Ectodermal cell (in vitro differentiated cells): ENCODE measurements at regions not wholly inside any gene's neighbourhood (a gene's known extent, or its start where the extent isn't known, plus 50 kb on each side); places are given as distances from the start of the nearest gene placed in this dataset.

Experiments
- H3K27ac ChIP-seq: 2 replicates; pipeline ENCODE4 v1.7.0; 2013; ENCODE audit warnings: mild to moderate bottlenecking, low read depth, low read length; ENCODE audit not compliant: insufficient read depth, poor library complexity, severe bottlenecking
- H3K27me3 ChIP-seq: 2 replicates; pipeline ENCODE4 v1.7.0; 2013; ENCODE audit warnings: mild to moderate bottlenecking, low read length; ENCODE audit not compliant: insufficient read depth, control insufficient read depth, poor library complexity, severe bottlenecking
- H3K36me3 ChIP-seq: one replicate; pipeline ENCODE4 v1.7.0; 2013; ENCODE audit warnings: low read length; ENCODE audit not compliant: control insufficient read depth, insufficient read depth
- H3K4me1 ChIP-seq: one replicate; pipeline ENCODE4 v1.7.0; 2013; ENCODE audit warnings: low read length; ENCODE audit not compliant: control insufficient read depth, insufficient read depth
- H3K4me3 ChIP-seq: 2 replicates; pipeline ENCODE4 v1.7.0; 2013; ENCODE audit warnings: low read depth, low read length, control low read depth; ENCODE audit not compliant: insufficient read depth
- H3K9me3 ChIP-seq: 2 replicates; pipeline ENCODE4 v1.7.0; 2013; ENCODE audit warnings: mild to moderate bottlenecking, low read length, moderate library complexity; ENCODE audit not compliant: control insufficient read depth
- WGBS, 2 experiments: methylation state at CpG; one replicate each; pipeline ENCODE4 v1.1.7; 2013; ENCODE audit warnings: missing lambda C conversion rate in 2 of 2; 5-methylcytosine and 5-hydroxymethylcytosine counted together

DNA sequence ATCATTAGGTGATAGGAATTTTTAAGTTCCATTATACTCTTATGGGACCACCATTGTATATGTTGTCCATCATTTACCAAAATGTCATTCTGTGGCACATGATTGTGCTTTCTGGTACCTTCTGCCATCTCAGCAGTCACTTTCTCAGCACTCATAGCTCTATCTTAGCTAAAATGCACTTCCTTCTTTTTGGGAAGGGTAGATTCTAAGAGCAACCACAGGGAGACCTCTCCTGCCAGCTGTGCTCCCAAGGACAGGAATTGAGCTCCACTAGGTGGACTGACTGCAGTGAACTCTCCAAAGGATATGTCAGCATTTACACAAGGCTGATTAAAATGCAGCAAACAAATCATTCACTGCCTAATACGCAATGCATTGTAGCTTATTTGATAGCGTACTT, 91.8 kb upstream of the OBI1 start:
- no peak overlapping the region for H3K27ac ChIP-seq
- H3K4me1 ChIP-seq: no peaks in the 10 kb centered on the region
- no peaks in the 10 kb centered on the region for H3K9me3 ChIP-seq
- 100% methylated on average over 2 of the region's 2 CpGs for WGBS, 2 experiments
- H3K4me3 ChIP-seq: no peak overlapping the region
- H3K27me3 ChIP-seq: no peaks in the 10 kb centered on the region
- H3K36me3 ChIP-seq: no peaks in the 10 kb centered on the region

DNA sequence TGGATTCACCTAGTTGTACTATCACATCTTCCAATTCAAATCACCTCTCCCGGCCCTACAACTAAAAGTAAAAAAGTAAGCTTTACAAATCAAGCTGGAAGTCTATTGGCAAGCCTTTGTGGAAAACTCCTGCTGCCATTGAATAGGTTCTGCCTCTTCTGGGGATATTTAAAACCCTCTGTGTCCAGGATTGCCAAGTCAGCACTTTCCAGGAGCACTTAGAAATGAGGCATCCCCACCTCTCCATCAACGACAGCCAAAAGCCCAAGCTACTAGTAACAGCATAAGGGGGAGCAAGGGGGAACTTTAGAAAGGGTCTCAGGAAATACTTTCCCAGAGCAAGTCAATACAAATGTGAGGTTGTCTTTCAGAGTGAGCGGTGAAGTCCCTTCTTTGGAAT, 85.0 kb upstream of the OBI1 start:
- H3K9me3 ChIP-seq: no peaks in the 10 kb centered on the region
- no peak overlapping the region for H3K27ac ChIP-seq
- H3K4me3 ChIP-seq: no peak overlapping the region
- 81 to 82% methylated on average over 3 of the region's 3 CpGs for WGBS, 2 experiments
- no peaks in the 10 kb centered on the region for H3K27me3 ChIP-seq
- H3K4me1 ChIP-seq: peaks cover 6% of the 10 kb centered on the region
- no peaks in the 10 kb centered on the region for H3K36me3 ChIP-seq

DNA sequence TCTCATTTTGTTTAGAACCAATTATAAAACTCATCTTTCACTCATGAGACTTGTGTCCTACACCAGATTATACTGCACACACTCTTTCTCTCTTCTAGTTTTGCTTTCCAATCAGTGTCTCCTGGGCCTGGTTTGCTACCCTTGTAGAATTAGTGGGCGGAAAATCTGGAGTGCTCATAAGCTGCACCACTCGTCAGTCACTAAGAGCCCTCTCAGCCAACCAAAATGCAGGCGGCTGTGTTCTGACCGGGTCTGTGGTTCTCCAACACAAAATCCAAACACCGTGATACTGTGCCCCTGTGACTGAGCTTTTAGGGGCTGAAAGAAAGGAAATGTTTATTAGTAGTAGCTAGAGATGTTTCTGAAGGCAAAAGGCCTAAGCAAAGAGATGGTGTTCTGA, 83.7 kb upstream of the OBI1 start:
- no peaks in the 10 kb centered on the region for H3K9me3 ChIP-seq
- H3K4me3 ChIP-seq: no peak overlapping the region
- 74 to 82% methylated on average over 5 of the region's 5 CpGs for WGBS, 2 experiments
- H3K4me1 ChIP-seq: peaks cover 6% of the 10 kb centered on the region
- H3K27me3 ChIP-seq: no peaks in the 10 kb centered on the region
- no peaks in the 10 kb centered on the region for H3K36me3 ChIP-seq
- H3K27ac ChIP-seq: no peak overlapping the region

DNA sequence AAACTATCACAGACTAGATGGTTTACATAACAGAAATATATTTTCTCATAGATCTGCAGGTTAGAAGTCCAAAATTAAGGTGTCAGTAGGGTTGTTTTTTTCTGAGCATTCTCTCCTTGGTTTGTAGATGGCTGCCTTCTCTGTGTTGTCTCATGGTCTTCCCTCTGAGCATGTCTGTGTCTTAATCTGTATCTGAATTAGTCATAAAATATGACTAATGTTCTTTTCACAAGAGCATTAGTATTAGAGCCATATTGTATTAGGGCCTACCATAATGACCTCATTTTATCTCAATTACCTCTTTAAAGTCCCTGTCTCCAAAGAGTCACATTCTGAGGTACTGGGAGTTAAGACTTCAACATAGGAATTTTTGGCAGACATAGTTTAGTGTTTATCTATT, 77.2 kb upstream of the OBI1 start:
- Histone ChIP-seq H3K9me3 (no peaks in the 10 kb centered on the region), H3K27me3 (no peaks in the 10 kb centered on the region), H3K27ac (no peak overlapping the region), H3K4me3 (no peak overlapping the region), H3K36me3 (no peaks in the 10 kb centered on the region), H3K4me1 (no peaks in the 10 kb centered on the region)

DNA sequence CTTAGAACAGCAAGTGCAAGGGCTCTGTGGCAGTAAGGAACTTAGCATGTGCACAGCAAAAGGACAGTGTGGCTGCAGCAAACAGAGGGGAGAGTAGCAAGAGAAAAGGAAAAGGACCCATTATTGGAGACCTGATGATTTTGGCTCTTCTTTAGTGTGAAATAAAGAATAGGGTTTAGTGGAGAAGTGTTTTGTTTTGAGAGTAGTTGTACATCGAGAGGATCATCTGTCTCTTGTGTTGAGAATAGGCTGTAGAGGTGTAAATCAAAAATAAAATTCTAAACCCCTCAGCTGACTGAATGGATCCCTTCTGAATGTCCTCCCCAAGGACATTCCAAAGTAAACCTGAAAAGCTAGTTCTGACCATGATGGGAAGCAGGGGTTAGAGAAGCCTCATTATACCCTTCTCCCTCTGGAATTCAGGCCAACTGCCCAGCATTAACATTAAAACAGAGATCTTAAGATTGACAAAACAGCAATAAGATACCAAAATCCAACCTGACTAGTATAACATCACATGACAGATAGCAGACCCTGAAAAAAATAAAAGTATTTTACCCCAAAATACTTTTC, 73.6 kb upstream of the OBI1 start:
- 89% methylated on average over 1 of the region's 1 CpG; no CpG with 5 or more reads in 1 of the 2 experiments for WGBS, 2 experiments

DNA sequence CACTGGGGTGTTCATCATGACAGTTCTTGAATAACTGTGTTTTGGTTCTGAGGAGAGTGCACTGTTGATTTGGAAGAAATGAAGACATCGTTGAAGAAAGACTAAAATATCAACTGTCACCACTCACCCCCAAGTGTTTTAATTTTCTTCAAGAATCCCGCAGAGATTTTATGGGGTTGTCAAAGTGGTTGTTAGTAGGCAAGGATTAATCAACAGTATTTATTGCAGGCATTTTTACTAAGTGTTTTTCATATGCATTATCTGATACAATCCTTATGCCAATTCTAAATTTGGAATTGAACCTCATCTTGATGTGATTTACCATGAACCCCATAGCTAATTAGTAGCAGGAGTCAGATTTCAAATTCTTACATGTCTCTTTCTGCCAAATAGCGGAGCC, 63.7 kb upstream of the OBI1 start:
- WGBS, 2 experiments: 96 to 100% methylated on average over 2 of the region's 3 CpGs

More for the DNA sequence above, 73.6 kb upstream of the OBI1 start:
- Histone ChIP-seq H3K9me3 (no peaks in the 10 kb centered on the region), H3K36me3 (no peaks in the 10 kb centered on the region), H3K27me3 (no peaks in the 10 kb centered on the region), H3K27ac (no peak overlapping the region), H3K4me1 (no peaks in the 10 kb centered on the region), H3K4me3 (no peak overlapping the region)

DNA sequence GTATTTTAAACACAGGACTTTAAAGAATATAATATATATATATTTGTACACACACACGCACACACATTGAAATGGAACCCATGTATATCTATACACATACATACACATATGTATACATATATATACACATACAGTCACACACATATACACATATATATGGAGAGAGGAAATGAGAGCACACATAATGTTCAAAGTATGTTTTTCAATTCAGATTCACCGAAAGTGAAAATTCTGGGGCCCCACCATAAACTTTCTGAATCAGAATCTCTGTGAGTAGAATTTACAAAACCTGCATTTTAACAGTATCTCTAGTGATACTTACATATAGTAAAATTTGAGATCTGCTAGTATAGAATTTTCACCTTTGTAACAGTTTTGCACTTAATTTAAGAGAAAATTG, 60.4 kb upstream of the OBI1 start:
- Histone ChIP-seq H3K27me3 (no peaks in the 10 kb centered on the region), H3K36me3 (no peaks in the 10 kb centered on the region), H3K4me3 (no peak overlapping the region), H3K9me3 (no peaks in the 10 kb centered on the region), H3K4me1 (no peaks in the 10 kb centered on the region), H3K27ac (no peak overlapping the region)
- WGBS, 2 experiments: 100% methylated on average over 1 of the region's 2 CpGs

More for the DNA sequence above, 63.7 kb upstream of the OBI1 start:
- Histone ChIP-seq H3K36me3 (no peaks in the 10 kb centered on the region), H3K27ac (no peak overlapping the region), H3K4me3 (no peak overlapping the region), H3K4me1 (no peaks in the 10 kb centered on the region), H3K9me3 (no peaks in the 10 kb centered on the region), H3K27me3 (no peaks in the 10 kb centered on the region)

DNA sequence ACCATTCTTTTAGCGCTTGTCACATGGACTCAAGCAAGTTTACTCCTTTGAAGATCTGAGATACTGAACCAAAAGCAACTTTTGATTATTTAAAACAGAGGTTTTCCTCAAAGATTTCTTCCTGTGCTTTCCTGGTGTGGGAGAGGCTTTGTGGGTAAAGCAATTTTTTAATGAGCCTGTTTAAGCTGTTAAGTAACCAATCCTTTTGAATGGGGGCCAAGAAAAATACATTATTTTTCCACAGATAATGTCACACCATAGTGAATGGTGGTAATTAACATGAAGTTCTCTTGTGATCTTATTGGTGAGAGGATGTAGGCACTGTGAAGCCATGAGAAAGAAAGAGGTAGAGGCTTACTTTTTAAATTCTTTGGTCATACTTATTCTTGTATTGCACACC, 55.8 kb upstream of the OBI1 start:
- Histone ChIP-seq H3K4me3 (no peak overlapping the region), H3K4me1 (no peaks in the 10 kb centered on the region)
- WGBS, 2 experiments: 79 to 86% methylated on average over 1 of the region's 1 CpG

DNA sequence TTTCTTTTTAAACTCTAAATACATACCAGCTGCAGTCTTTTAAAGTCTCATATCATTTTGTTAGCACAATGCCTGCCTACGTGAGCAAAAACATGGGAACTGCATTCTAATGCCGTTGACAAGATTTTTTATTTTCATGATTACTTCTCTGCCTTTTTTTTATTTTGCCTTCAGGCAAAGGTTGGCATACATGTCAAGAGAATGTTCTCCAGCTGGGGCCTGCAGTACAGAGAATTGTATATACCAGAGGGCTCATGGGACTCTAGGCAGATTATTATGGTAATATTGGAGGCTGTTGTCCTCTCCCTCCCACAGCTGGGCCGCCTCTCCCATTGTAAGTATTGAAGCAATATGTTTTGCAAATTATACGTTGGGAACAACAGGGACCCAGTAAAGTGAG, 53.9 kb upstream of the OBI1 start:
- Histone ChIP-seq H3K9me3 (no peaks in the 10 kb centered on the region), H3K4me3 (no peak overlapping the region), H3K27ac (no peak overlapping the region), H3K36me3 (no peaks in the 10 kb centered on the region), H3K27me3 (no peaks in the 10 kb centered on the region), H3K4me1 (no peaks in the 10 kb centered on the region)
- WGBS, 2 experiments: 74 to 89% methylated on average over 2 to 3 of the region's 4 CpGs

More for the DNA sequence above, 55.8 kb upstream of the OBI1 start:
- Histone ChIP-seq H3K36me3 (no peaks in the 10 kb centered on the region), H3K27me3 (no peaks in the 10 kb centered on the region), H3K27ac (no peak overlapping the region), H3K9me3 (no peaks in the 10 kb centered on the region)

DNA sequence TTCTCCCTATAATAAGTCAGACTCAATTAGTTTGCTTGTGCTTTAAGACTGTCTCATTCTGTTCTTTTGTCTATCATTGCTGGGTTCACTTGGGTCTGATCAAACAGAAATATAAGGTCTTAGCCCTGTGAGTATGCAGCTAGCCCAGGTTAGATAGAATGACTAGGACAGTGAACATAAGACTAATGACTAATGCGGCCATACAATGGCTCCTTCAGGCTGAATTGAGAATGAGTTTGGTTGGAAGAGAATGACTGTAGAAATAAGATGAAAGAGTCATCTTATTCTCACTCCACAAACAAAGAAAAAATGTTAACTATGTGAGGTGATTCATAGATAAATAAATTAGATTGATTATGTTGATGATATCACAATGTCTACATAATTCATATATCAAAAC, 50.1 kb upstream of the OBI1 start:
- Histone ChIP-seq H3K27ac (no peak overlapping the region), H3K27me3 (no peaks in the 10 kb centered on the region), H3K9me3 (no peaks in the 10 kb centered on the region), H3K36me3 (no peaks in the 10 kb centered on the region), H3K4me3 (no peak overlapping the region), H3K4me1 (no peaks in the 10 kb centered on the region)
- WGBS, 2 experiments: 96 to 100% methylated on average over 1 of the region's 1 CpG
